ENCODE measurements at regions not wholly inside any gene's neighbourhood (a gene's known extent, or its start where the extent isn't known, plus 50 kb on each side); places are given as distances from the start of the nearest gene placed in this dataset.
"Not testable (repeated sequence)": the region's sequence is repeated elsewhere in the genome, so short reads cannot be mapped to it uniquely, and the experiment has no call there.

DNA sequence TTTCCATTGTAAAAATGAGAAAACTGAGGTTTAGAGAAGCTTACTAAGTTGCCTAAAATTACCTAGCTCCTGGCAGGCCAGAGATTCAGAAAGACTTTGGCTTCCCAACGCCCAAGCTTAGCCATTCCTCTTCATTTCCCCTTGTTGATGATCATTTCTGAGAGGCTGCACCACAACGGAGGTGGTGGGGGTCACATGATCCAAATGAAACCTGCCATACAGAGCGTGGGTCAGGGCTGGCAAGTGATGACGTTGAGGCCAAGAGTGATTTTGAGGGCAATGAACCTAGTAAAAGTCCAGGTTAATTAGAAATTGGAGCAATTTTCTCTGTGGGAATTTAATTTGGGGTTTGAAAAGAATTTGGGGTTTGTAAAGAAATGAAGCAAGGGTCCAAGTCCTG, 109.9 kb downstream of the TMEM182 start:
- DNase-seq (ENCODE audit: extremely low spot score, unreplicated experiment): no peak
- H3K4me1 Mint-ChIP-seq (ENCODE audit: unreplicated experiment): no peaks in the 10 kb centered on the region
- H3K27ac Mint-ChIP-seq: no peak overlapping the region
- no peaks in the 10 kb centered on the region for H3K27me3 Mint-ChIP-seq
- no peaks in the 10 kb centered on the region for H3K9me3 Mint-ChIP-seq
- TF ChIP-seq, protein P1, sequence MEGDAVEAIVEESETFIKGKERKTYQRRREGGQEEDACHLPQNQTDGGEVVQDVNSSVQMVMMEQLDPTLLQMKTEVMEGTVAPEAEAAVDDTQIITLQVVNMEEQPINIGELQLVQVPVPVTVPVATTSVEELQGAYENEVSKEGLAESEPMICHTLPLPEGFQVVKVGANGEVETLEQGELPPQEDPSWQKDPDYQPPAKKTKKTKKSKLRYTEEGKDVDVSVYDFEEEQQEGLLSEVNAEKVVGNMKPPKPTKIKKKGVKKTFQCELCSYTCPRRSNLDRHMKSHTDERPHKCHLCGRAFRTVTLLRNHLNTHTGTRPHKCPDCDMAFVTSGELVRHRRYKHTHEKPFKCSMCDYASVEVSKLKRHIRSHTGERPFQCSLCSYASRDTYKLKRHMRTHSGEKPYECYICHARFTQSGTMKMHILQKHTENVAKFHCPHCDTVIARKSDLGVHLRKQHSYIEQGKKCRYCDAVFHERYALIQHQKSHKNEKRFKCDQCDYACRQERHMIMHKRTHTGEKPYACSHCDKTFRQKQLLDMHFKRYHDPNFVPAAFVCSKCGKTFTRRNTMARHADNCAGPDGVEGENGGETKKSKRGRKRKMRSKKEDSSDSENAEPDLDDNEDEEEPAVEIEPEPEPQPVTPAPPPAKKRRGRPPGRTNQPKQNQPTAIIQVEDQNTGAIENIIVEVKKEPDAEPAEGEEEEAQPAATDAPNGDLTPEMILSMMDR (conservative IDR thresholded peaks at IDR 0.05): no peak
- H3K4me3 Mint-ChIP-seq: no peak overlapping the region
- H3K36me3 Mint-ChIP-seq: no peaks in the 10 kb centered on the region

DNA sequence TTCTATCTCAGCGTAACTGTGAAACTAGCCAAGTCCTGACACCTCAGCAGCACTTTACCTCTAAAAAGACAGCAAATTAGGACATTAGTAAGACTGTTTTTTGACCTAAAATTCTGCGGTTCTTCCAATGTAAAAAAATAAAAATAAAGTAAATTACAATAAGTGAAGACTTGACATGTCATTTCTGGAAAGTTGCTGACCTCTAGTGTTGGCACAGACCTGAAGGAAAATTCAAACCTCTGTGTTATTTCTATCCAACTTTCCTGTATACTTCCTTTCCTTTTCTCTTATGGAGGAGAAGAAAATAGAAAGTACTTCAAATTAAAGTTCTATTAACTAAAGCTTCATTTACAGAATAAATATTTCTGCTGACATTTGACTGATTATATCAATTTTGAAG, 110.6 kb downstream of the TMEM182 start:
- H3K36me3 Mint-ChIP-seq: no peaks in the 10 kb centered on the region
- TF ChIP-seq, protein P1 (conservative IDR thresholded peaks at IDR 0.05): peak; percentile 51
- no peaks in the 10 kb centered on the region for H3K4me1 Mint-ChIP-seq (ENCODE audit: unreplicated experiment)
- DNase-seq (ENCODE audit: extremely low spot score, unreplicated experiment): no peak
- H3K27ac Mint-ChIP-seq: no peak overlapping the region
- H3K4me3 Mint-ChIP-seq: no peak overlapping the region
- H3K9me3 Mint-ChIP-seq: no peaks in the 10 kb centered on the region
- no peaks in the 10 kb centered on the region for H3K27me3 Mint-ChIP-seq

DNA sequence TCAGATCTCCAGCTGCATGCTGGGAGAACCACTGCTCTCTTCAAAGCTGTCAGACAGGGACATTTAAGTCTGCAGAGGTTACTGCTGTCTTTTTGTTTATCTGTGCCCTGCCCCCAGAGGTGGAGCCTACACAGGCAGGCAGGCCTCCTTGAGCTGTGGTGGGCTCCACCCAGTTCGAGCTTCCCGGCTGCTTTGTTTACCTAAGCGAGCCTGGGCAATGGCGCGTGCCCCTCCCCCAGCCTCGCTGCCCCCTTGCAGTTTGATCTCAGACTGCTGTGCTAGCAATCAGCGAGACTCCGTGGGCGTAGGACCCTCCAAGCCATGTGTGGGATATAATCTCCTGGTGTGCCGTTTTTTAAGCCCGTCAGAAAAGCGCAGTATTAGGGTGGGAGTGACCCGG, 117.7 kb downstream of the TMEM182 start:
- H3K27ac Mint-ChIP-seq; H3K36me3 Mint-ChIP-seq; H3K9me3 Mint-ChIP-seq; H3K27me3 Mint-ChIP-seq; H3K4me3 Mint-ChIP-seq; H3K4me1 Mint-ChIP-seq (ENCODE audit: unreplicated experiment); DNase-seq (ENCODE audit: extremely low spot score, unreplicated experiment): not testable (repeated sequence)

DNA sequence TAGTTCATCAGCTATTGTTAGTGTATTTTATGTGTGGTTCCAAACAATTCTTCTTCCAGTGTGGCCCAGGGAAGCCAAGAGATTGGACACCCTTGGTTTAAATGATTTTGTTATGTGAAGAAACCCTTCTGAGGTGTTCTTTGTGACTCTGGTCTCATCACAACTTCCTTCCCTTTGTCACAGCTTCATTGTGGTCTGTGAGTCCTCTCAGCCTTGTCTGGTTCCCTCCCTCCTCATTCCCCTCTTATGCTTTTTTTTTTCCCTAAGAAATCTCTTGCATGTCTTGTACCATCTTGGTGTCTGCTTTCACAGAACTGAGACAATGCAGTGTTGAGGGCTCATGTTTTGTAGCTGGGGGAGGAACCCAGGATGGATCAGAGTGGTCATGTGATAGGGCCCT, 118.9 kb downstream of the TMEM182 start:
- TF ChIP-seq, protein P1 (conservative IDR thresholded peaks at IDR 0.05): no peak
- Mint-ChIP-seq H3K27ac (no peak overlapping the region), H3K4me3 (no peak overlapping the region), H3K27me3 (no peaks in the 10 kb centered on the region), H3K36me3 (no peaks in the 10 kb centered on the region), H3K9me3 (no peaks in the 10 kb centered on the region), H3K4me1 (ENCODE audit: unreplicated experiment) (no peaks in the 10 kb centered on the region)
- no peak for DNase-seq (ENCODE audit: extremely low spot score, unreplicated experiment)

DNA sequence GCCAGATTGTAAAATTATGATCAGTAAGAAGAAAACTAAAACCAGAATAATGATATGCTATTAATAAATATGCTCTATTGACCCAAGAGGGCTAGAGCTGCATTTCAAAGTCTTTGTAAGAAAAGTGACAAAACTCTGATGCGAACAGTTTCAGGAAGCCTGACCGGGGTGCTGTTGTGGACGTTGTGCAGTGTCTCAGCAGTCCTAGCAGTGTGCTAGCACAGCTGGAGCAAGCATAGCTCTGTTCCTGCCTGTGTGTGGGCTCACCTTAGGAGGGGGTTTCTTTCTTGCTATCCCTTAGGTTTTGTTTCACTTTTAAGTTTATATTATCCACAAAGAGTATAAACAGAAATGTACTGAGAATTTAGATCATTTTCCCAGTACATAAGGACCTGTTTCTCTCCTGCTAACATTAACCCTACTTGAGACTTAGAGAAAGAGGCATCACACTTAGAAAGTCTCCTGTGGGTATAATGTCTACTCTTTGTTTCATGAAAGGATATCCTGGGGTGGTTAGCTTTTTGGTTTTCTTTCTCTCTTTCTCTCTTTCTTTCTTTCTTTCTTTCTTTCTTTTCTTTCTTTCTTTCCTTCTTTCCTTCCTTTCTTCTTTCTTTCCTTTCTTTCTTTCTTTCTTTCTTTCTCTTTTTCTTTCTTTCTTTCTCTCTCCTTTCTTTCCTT, 124.5 kb downstream of the TMEM182 start:
- H3K27ac Mint-ChIP-seq: no peak overlapping the region
- no peaks in the 10 kb centered on the region for H3K9me3 Mint-ChIP-seq
- DNase-seq (ENCODE audit: extremely low spot score, unreplicated experiment): no peak
- H3K36me3 Mint-ChIP-seq: no peaks in the 10 kb centered on the region
- no peaks in the 10 kb centered on the region for H3K27me3 Mint-ChIP-seq
- no peak overlapping the region for H3K4me3 Mint-ChIP-seq
- TF ChIP-seq, protein P1 (conservative IDR thresholded peaks at IDR 0.05): no peak
- H3K4me1 Mint-ChIP-seq (ENCODE audit: unreplicated experiment): no peaks in the 10 kb centered on the region

DNA sequence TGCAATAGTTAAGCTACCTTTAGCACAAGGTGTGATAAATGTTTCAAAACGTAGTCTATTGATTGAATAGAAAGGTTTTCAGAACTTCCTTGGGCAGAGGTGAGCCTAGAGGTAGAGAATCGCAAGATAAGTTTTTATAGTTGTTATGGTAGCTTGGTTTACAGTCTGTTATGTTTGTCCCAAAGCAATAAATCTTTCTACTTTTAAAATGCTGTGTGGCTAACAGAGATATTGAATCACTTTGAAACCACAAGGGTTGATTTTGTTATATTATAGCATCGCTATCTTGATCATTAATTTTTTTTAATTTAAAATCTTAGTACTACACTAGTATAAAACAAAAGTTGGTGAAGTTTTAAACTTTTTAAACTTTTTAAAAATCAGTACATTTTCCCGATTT, 126.7 kb downstream of the TMEM182 start:
- no peaks in the 10 kb centered on the region for H3K4me1 Mint-ChIP-seq (ENCODE audit: unreplicated experiment)

More for the DNA sequence above, 126.7 kb downstream of the TMEM182 start:
- DNase-seq (ENCODE audit: extremely low spot score, unreplicated experiment): no peak
- Mint-ChIP-seq H3K4me3 (no peak overlapping the region), H3K36me3 (no peaks in the 10 kb centered on the region), H3K9me3 (no peaks in the 10 kb centered on the region), H3K27ac (no peak overlapping the region), H3K27me3 (no peaks in the 10 kb centered on the region)
- TF ChIP-seq, protein P1 (conservative IDR thresholded peaks at IDR 0.05): no peak

Data from type B pancreatic cell (in vitro differentiated cells).